Left ventricle myocardium inferior (tissue), 1 donor: ENCODE measurements at regions not wholly inside any gene's neighbourhood (a gene's known extent, or its start where the extent isn't known, plus 50 kb on each side); places are given as distances from the start of the nearest gene placed in this dataset.

Experiments used
- DNase-seq: peaks from one replicate; pipeline ENCODE4 v3.0.0-alpha.2; 2020
- H3K27ac ChIP-seq: fragments of 200-600 bp; replicated peaks from 2 replicates; pipeline ENCODE4 v1.8.0; 2021
- H3K27me3 ChIP-seq: fragments of 200-600 bp; 2 replicates; pipeline ENCODE4 v1.8.0; 2021; ENCODE audit warnings: low read depth
- H3K36me3 ChIP-seq: fragments of 200-600 bp; 2 replicates; pipeline ENCODE4 v1.8.0; 2021
- H3K4me1 ChIP-seq: fragments of 200-600 bp; 2 replicates; pipeline ENCODE4 v1.8.0; 2021
- H3K4me3 ChIP-seq: fragments of 200-600 bp; 2 replicates; pipeline ENCODE4 v1.8.0; 2021; ENCODE audit warnings: mild to moderate bottlenecking, moderate library complexity
- H3K9me3 ChIP-seq: fragments of 200-600 bp; replicated peaks from 2 replicates; pipeline ENCODE4 v1.8.0; 2021
- CTCF ChIP-seq: fragments of 200-600 bp; IDR thresholded peaks from 2 replicates; pipeline ENCODE4 v1.8.0; 2021; ENCODE audit warnings: antibody characterized with exemption, mild to moderate bottlenecking, borderline replicate concordance
- intact Hi-C: fragments of 100-400 bp; cut with micrococcal nuclease; formaldehyde crosslinking; loops from one replicate; pipeline ENCODE4 v1.11.0; 2022
- donor health status: DM: no; HTN: yes; CAD: no; lungs with severe emphysema.

DNA sequence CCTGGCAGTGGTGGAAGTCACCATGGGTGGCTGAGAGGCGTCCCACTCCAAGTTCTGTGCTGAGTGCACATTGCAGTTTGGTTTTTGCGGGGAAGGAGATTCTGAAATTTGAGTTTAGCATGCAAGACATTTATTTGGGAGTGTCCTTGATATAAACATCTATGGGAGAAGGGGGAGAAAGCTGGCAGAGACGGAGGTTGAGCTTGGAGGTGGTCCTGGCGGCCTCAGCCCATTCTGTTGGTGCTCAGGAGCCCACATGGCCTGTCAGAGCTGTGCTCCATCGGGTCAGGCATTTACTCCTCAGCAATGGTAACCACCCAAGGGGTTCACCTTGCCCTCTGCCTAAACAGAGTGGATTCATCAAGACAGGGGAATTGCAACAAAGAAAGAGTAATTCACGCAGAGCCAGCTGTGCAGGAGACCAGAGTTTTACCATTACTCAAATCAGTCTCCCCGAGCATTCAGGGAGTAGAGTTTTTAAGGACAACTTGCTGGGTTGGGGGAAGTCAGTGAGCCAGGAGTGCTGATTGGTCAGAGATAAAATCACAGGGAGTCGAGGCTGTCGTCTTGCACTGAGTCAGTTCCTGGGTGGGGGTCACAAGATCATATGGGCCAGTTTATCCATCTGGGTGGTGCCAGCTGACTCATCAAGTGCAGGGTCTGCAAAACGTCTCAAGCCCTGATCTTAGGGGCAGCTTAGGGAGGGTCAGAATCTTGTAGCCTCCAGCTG, 323.3 kb upstream of the TMEM132C start:
- no peak for DNase-seq
- H3K27me3 ChIP-seq = no peaks in the 10 kb centered on the region
- no peaks in the 10 kb centered on the region for H3K36me3 ChIP-seq
- TF ChIP-seq CTCF = no peak
- H3K9me3 ChIP-seq = no peaks in the 10 kb centered on the region
- no peaks in the 10 kb centered on the region for H3K4me1 ChIP-seq
- no peak overlapping the region for H3K4me3 ChIP-seq
- intact Hi-C loops = no loop called here
- H3K27ac ChIP-seq = no peak overlapping the region

- Histone ChIP-seq H3K4me3 (no peak overlapping the region), H3K27me3 (no peaks in the 10 kb centered on the region), H3K4me1 (no peaks in the 10 kb centered on the region), H3K27ac (no peak overlapping the region), H3K9me3 (no peaks in the 10 kb centered on the region), H3K36me3 (no peaks in the 10 kb centered on the region)
- no peak for DNase-seq
- no peak for TF ChIP-seq CTCF
- intact Hi-C loops = no loop called here
These were observed 322.6 kb upstream of the TMEM132C start for GRCh38 chr12:127944211-127944899.

DNA sequence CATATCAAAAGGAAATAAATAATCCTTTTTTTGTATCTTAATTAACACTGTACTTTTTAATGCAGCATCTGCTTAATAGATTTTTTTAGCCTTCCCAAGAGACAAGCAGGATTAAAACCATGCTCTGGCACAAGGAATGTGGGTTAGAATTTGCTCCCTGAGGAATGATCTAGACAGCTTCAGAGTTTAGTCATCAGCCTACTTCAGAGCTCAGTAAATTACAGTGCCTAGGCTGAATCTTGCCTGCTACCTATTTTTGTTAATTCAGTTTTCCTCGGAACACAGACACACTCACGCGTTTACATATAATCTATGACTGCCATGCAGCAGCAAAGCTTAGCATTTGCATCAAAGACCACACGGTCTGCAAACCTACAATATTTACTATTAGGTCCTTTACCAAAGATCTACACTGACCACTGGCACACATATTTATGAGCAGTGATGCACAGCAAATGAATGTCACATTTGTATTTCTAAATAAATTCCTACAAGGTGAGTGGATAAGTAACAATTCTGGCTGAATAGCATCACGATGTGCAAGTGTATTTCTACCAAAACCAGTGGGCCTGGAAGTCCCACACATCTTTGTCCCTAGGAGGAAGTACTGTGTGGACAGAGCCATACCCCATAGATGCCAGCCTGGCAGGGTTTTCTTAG, 309.8 kb upstream of the TMEM132C start:
- no peak for TF ChIP-seq CTCF
- no peak for DNase-seq
- intact Hi-C loops = no loop called here
- Histone ChIP-seq H3K36me3 (no peaks in the 10 kb centered on the region), H3K27me3 (no peaks in the 10 kb centered on the region), H3K4me3 (no peak overlapping the region), H3K27ac (no peak overlapping the region), H3K4me1 (no peaks in the 10 kb centered on the region), H3K9me3 (no peaks in the 10 kb centered on the region)

- H3K36me3 ChIP-seq = no peaks in the 10 kb centered on the region
- intact Hi-C loops = no loop called here
- H3K4me1 ChIP-seq = no peaks in the 10 kb centered on the region
- H3K9me3 ChIP-seq = peaks cover 5% of the 10 kb centered on the region
- H3K27ac ChIP-seq = no peak overlapping the region
- DNase-seq = no peak
- TF ChIP-seq CTCF = no peak
- no peaks in the 10 kb centered on the region for H3K27me3 ChIP-seq
- no peak overlapping the region for H3K4me3 ChIP-seq
These were observed 304.7 kb upstream of the TMEM132C start for GRCh38 chr12:127962303-127962702.

- no peaks in the 10 kb centered on the region for H3K27me3 ChIP-seq
- H3K36me3 ChIP-seq = no peaks in the 10 kb centered on the region
- no peak overlapping the region for H3K4me3 ChIP-seq
- H3K4me1 ChIP-seq = no peaks in the 10 kb centered on the region
- no peak for DNase-seq
- H3K9me3 ChIP-seq = peaks cover 16% of the 10 kb centered on the region
- no peak overlapping the region for H3K27ac ChIP-seq
- TF ChIP-seq CTCF = no peak
- intact Hi-C loops = no loop called here
These were observed 303.0 kb upstream of the TMEM132C start for GRCh38 chr12:127963933-127964332.
